G401.6 (cell line): ENCODE measurements at regions not wholly inside any gene's neighbourhood (a gene's known extent, or its start where the extent isn't known, plus 50 kb on each side); places are given as distances from the start of the nearest gene placed in this dataset.

Experiments used
- FAIRE-seq: peaks from 2 replicates; lab custom pipeline; 2012; peaks lifted over from hg19 to GRCh38; lab: Jason Lieb, UNC

DNA sequence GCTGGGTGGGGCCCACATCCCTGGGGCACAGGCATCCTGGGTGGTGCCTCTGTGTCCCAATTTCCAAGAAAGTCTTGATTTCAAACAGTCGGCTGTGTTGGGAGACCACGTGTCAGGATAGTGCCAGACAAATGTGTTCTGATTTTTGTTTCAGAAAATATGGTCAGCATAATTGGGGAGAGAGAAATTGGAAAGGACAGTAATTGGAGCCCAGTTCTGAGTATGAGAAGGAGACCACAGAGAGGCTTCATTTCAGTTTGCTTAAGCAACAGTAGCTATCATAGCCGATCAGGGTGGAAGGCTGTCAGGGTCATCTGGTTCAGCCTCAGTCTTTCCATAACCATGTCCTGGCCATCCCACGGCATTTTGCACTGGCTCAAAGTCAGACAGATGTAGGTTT, 220.7 kb downstream of the CDC5L start:
- no peak for FAIRE-seq

- FAIRE-seq: no peak
These were observed 221.6 kb downstream of the CDC5L start for GRCh38 chr6:44609051-44609612.

DNA sequence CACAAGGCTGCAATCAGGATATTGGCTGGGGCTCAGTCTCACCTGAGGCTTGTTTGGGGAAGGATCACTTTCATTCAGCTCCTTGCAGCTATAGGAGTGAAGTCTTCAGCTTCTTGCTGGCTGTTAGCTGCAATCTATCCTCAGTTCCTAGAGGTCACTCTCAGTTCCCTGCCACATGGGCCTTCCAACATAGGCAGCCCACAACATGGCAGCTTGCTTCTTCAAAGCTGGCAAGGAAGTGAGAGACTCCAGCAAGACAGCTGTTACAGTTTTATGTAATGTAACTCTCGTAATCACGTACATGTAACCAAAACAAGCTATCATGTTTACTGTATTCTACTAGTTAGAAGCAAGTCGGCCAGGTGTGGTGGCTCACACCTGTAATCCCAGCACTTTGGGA, 226.9 kb downstream of the CDC5L start:
- FAIRE-seq: no peak

GRCh38 chr6:44615621-44616020, 228.1 kb downstream of the CDC5L start:
- no peak for FAIRE-seq

DNA sequence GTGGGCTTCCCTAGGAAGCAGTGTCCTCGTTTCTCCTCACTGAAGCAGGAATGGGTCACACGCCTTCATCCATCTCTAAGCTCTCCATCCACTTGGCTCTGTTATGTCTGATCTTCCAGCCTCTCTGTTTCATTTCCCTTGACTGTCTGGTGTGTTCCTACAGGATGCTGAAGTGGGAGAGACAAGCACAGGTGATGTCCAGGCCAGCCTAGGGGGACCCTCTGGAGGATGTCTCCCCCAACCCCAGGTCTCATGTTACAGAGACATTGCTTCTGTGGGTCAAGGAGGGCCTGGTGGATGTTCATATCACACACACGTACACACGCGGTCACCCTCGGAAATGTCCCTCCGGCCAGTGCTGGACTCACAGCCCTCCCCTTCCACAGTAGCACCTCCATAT, 229.9 kb downstream of the CDC5L start:
- no peak for FAIRE-seq

DNA sequence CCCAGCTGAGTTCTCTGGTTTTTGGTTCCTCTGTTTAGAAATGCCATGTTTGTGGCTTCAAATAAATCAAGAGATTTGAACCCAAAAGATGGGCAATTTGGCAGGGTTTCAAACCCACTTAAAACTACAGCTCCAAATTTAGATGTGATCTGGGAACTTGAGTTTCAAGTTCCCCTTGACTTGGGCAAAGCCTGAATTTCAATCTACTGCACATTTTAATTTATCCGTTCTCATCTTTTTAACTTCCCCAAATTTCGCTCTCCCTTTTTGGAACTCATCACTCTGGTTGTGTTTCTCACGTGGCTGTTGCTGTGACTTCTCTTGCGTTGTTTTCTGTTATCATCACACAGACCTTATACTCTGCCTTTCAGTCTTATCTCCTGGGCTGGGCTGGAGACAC, 230.9 kb downstream of the CDC5L start:
- no peak for FAIRE-seq

DNA sequence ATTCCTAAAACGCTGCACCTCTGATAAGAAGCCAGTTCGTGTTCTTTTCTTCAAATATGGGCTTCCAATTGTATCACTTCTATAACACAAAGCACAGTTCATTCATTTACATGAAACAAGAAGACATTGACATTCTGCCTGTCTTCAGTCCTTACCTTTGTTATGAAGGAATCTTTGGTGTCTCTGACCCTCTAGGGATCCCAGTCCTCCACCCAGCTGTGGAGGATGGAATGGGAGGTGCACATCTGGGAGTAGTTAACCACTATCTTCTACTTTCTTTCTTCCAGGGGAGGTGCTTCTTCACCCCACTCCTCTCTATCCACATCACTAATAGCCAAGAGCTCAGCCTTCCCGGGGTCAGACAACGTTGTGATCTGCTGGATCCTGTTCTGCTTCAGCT, 233.4 kb downstream of the CDC5L start:
- no peak for FAIRE-seq

DNA sequence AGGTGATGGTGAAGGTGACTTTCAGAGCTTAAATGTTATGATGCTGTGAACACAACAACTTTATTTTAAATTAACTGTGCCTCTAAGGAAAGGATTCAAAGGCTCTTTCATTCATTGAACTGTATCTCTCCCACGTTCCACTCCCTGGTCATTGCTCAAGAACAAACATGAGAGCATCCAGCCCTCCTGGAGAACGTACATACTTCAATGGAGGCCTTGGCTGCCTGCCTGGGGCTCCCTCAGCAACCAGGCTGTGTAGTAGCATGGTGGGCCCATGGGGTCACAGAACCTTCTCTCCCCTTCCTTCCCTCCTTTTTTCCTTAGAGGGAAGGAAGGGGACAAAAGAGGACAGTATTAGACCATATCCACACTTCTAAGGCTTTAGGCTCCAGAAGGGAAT, 234.3 kb downstream of the CDC5L start:
- no peak for FAIRE-seq

DNA sequence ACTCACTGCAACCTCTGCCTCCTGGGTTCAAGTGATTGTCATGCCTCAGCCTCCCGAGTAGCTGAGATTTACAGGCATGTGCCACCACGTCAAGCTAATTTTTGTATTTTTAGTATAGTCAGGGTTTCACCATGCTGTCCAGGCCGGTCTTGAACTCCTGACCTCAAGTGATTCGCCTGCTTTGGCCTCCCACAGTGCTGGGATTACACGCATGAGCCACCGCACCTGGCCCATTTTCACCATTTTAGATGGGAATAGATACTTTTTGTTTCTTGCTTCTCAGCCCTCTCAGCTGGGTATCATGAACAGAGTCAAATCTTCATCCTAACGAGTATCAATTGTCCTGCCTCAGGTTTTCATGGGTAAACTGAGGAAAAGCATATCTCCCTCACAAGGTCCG, 235.0 kb downstream of the CDC5L start:
- FAIRE-seq: no peak

DNA sequence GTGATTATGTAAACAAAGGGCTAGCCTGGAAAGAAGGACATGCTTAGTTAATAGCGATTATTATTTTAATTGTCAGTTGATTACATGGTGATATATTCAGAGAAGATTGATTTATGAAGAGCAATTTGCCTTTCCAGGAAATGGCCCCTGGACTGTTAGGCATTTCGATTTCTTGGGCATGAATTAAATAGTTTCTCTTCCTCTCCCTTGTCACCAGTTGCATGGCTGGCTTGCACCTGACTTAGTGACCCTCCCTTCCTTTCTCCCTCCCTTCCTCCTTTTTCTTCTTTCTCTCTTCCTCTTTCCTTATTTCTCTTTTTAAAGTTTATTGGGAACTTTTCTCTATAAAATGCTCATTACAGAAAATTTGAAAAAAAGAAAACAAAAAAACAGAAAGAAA, 235.4 kb downstream of the CDC5L start:
- no peak for FAIRE-seq

DNA sequence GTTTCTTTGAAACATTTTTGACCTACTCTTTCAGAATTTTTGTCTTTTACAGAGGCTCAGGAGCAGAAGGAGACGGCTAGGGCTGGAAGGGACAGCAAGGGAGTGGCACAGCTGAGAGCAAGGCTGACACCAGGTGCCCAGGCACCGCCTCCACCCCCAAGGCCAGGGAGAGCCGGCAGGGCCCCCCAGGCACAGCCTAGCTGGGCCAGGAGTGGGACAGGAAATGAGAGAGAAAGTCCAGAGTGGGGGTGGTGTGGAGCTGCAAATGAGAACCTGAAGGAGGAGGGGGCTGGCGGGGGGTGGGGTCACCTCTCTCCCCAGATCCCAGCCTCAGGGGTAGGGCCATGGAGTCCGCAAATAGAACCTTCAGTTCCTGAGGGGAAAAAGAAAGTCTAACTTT, 236.7 kb downstream of the CDC5L start:
- no peak for FAIRE-seq

GRCh38 chr6:44624936-44625573, 237.5 kb downstream of the CDC5L start:
- FAIRE-seq: no peak

- FAIRE-seq: no peak
These were observed 238.5 kb downstream of the CDC5L start for GRCh38 chr6:44625996-44626395.

DNA sequence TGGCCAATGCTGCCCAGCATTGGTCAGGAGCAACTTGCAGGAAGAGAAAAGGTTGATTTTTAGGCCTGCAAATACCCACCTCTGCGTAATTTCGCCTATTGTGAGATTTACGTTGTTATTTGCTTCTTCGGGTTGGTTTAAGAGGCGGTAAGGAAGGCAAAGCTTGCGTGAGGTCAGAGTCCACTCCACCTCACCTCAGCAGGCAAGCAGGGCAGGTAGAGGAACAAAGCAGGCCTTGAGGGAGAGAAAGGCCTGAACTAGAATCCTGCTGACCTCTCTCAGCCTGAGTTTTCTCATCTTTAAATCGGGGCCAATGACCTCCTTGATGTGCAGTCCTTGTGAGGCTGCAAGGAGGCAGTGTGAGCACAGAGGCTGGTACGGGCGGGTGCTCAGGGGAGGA, 239.1 kb downstream of the CDC5L start:
- no peak for FAIRE-seq

- no peak for FAIRE-seq
These were observed 239.8 kb downstream of the CDC5L start for GRCh38 chr6:44627091-44627882.

DNA sequence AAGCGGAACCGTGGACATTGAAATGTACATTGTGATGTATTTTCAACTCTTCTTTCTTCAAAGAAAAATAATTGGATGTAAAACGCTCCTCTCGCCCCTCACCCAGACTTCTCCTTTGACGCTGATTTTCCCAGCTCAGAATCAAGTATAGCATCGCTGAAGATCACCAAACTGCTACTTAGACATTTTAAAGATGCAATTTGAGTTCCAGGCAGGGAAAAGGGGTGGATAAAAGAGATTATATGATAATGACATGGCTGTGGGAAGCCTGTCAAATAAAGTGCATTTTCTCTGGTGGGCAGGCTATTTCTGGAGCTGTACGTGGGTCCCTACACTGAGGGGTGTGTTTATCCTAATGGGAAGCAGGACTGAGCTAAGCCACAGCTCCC, 240.4 kb downstream of the CDC5L start:
- no peak for FAIRE-seq

DNA sequence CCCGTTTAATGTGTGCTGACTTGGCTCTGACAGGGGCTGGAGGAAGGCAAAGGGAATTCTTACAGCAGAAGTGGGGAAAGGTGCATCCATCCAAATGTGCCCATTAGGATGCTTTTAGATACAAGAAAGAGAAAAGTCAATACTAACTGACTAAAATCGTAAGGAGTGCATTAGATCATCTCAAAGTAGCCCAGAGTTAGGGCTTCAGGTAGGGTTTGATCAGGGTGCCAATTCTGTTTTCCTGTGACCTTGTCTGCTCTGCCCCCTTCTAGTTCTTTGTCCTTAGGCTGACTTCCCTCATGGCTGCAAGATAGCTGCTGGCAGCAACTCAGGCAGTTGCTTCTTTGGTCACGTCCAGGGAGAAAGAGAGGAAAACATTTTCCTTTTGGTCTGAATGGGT, 240.8 kb downstream of the CDC5L start:
- FAIRE-seq: no peak

DNA sequence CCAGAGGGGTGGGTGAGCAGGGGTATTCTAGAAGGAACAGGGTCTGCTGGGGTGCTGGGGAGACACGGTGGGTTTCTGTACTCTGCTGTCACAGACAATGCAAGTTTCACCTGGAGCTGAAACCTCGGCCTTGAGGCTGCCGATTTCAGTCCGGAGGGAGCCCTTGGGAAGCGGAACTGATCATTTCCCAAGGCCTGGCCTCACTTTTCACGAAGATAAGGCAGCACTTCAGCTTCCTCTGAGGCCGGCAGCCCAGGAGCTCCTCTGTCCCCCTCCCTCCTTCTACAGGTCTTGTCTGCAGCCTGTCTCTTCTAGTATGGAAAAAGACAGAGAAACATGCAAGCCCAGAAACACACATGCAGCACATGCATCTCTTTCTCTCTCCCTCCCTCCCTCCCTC, 242.1 kb downstream of the CDC5L start:
- no peak for FAIRE-seq

GRCh38 chr6:44630125-44631028, 242.9 kb downstream of the CDC5L start:
- no peak for FAIRE-seq

DNA sequence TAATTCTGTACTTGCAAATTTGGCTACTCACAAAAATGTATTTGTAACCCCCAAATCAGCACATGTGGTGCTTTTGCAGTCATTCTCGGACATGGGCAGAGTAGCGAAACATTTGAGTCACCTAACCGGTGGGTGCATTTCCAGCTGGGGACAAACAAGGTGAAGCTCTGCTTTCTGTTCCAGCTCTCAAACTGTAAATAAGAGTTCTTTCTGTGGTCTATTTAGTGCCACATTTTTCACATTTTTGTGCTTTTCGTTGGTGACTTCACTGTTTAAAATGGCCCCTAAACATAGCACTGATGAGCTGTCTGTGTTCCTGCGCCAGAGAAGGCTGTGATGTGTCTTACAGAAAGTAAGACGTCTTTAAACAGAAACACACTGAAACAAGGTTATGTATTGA, 244.5 kb downstream of the CDC5L start:
- no peak for FAIRE-seq

DNA sequence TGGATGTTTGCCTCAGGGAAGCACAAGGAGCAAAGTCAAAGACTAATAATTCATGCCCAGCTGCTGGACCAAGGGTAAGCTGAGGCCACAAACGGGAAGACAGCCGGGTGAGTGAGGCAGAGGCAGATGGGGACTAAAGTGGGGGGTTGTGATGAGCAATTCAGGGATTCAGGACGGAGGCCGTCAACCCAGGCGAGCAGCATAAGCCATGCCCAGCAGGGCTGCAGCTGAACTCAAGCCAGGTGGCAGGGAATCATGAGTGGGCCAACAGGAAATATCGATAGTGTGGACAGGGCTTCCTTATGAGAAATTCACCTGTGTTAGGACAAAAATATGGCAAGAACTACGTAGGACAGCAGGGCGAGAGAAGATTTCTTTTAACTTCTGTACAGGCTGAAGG, 246.8 kb downstream of the CDC5L start:
- no peak for FAIRE-seq

DNA sequence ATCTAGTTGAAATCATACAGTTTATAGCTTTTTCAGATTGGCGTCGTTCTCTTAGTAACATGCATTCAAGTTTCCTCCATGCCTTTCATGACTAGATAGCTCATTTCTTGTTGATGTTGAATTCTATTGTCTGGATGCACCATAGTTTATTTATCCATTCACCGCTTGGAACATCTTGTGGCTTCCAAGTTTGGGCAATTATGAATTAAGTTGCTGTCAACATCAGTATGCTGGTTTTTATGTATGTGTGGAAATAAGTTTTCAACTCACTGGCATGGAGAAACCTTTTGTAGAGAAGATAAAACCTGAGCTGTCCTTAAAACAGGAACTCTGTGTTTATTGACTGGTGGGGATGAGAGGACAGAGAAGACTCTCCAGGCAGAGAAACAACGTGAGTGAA, 248.0 kb downstream of the CDC5L start:
- no peak for FAIRE-seq
